Skin of body (tissue), 1 donor: ENCODE measurements at regions not wholly inside any gene's neighbourhood (a gene's known extent, or its start where the extent isn't known, plus 50 kb on each side); places are given as distances from the start of the nearest gene placed in this dataset.

Source experiments
- DNase-seq: peaks from one replicate; lab custom pipeline; 2025; lab: John Stamatoyannopoulos, UW

DNA sequence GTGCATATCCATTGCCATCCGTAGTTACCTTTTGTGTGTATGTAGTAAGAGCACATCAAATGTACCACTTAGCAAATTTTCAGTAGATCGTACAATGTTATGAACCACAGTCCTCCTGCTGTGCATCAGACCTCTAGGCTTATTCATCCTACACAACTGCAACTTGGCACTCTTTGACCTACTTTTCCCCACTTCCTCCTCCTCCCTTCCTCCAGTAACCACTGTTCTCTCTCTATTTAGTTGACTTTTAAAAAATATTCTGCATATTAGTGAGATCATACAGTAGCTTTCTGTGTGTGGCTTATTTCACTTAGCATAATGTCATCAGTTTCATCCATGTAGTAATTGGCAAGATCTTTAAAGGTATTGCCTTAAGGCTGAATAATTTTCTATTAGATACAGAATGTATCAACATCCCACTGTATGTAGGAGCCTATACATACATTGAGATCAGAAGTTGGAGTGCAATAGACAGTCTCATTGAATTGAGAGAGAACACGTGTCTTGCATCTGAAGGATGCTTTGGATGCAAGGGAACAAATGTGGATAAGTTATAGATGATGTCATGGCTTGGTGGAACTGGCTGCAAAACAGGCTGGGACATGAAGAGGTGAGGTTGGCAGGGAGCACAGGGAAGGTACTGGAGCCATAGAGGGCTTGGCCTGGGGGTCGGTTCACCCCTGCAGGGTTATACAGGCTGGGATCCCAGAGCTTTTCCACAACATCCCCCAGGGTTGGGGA is 83.0 kb upstream of the FAM180A start:
- no peak for DNase-seq

DNA sequence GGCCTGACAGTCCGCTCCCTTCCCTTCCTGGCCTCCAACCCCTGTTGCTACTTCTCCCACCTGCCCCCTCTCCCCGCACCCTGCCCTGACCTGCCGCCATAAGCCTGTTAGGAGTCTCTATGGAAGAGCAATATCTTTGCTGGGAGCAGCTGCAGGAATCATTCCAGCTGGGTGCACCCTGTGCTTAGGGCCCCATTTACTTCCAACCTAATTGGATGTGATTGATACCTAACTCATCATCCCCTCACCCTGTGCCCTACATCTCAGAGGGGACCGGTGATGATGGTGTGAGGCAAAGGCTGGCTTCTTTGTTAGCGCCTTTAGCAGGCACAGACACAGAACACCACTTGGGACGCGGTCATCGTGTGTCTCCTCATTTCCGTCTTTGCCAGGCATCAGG is 80.0 kb upstream of the FAM180A start:
- DNase-seq = no peak

DNA sequence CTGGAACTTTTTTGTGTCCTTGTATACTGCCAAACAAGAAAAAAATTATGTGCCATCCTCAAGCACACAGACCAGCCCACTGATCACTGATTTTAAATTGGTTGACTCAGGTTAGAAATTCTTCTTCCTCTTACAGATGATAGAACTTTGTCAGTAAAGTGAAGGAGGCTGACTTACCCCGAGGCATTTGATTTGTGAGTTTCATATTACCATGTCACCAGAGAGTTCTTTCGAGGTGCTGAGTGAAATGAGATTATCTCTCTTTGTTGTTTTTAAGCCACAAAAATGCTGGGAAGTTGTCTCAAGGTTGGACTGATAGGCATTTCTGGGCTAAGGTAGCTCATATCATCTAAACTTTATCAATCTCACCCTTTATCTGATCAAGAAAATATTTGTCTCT is 78.8 kb upstream of the FAM180A start:
- DNase-seq = no peak

DNA sequence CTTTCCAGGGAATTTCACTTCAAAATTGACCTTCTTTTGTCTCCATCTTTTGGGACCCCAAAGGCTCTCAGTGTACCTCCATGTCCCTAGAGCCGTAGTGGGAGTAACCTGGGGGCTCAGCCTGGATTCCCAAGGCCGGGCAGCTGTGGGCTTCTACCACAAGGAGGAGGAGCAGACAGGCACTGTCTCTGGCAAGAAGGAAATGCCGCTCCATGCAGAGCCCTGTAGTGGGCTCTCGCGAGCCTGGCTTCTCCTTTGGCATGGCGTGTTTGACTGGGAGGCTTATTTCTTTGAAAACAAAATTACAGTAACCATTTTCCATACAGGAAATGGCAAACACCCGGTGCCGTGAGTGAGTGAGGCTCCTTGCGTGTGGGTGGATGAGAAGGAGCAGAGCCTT is 76.8 kb upstream of the FAM180A start:
- no peak for DNase-seq

DNA sequence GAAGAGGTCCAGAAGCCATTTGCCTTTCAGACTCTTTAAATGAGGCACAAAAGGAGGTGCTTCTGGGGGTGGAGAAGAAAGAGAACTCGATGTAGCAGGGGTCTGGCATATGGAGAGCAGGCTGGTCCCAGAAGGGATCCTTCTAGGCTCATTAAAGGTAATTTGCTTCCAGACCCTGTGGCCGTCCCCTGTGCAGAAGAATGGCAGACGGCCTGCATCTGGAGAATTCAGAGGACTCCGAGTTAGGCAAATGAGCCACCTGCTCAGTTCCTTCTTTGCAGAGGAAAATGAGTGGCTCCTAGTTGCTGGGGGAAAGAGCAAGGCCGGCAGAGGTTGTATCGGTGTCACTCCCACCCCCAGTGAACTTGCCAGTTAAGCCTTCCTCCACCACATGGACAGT is 73.8 kb upstream of the FAM180A start:
- no peak for DNase-seq

DNA sequence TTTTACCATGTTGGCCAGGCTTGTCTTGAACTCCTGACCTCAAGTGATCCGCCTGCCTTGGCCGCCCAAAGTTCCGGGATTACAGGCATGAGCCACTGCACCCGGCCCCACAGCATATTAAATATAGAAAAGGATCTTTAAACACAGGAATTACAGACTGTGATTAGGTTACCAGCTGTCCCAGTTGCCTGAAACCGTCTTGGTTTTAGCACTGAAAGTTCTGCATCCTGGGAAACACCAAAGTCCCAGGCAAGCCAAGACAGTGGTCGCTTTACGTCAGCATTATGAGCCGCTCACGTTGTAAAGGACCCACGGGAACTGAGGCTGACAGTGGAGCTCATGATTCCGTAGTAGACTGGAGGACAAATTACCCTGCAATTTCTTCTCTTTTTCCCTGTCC is 69.0 kb upstream of the FAM180A start:
- DNase-seq = no peak

DNA sequence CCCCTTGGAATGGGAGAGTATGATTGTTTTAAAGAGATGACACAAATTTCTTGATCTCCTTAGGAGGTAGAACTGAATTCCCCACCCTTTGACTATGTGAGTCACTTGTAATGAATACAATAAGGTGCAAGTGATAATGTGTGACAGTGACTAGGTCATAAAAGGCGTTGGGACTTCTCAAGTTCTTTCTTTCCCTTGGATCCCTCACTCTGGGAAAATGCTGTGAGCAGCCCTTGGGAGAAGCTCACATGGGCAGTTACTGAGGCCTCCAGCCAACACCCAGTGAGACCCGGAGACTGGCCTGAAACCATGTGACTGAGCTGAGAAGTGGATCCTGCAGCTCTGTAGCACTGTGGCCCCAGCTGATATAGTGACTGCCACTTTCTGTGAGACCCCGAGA is 66.4 kb upstream of the FAM180A start:
- no peak for DNase-seq

DNA sequence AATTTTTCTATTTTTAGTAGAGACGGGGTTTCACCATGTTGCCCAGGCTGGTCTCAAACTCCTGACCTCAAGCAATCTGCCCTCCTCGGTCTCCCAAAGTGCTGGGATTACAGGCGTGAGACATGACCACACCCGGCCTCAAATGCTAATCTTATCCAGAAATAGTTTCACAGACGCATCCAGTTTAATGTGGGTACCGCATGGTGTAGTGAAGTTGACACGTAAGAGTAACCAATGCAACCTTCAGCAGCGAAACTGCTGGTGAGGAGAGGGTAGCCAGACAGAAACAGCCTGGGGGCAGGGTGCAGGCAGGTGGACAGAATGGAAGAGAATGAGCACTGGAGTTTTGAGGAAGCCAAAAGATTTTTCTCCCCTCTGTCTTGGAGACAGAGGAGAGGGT is 63.5 kb upstream of the FAM180A start:
- DNase-seq = no peak

DNA sequence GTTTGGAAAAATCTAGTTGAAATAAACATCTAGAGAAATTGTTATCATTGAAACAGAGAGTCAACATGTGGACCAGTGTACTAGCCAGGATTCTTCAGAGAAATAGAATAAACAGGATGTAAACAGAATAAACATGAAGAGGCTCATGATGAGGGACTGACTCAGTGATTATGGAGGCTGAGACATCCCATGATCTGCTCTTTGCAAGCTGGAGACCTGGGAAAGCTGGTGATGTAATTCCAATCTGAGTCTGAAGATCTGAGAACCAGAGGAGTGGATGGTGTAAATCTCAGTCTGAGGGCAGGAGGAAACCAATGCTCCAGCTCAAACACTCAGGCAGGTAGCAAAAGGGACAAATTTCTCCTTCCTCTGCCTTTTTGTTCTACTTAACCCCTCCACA is 62.9 kb upstream of the FAM180A start:
- DNase-seq = no peak

DNA sequence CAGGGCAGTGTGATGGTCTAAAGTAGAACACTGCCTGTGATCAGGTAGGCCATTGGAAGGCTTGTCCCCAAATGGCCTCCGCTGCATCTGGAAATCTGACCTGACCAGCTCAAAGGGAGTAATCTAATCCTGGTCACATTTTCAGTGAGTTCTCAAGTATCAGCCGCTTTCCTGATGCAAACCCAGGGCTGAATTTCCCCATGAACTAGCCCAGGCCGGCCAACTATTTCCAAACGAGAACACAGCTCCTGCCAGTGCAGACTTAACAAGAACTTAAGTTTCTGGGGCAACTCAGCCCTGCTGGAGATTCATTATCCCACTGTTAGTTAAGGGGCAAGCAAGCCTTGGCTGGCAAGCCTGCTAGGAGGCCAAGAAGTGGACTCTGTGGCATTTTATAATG is 59.6 kb upstream of the FAM180A start:
- no peak for DNase-seq

DNA sequence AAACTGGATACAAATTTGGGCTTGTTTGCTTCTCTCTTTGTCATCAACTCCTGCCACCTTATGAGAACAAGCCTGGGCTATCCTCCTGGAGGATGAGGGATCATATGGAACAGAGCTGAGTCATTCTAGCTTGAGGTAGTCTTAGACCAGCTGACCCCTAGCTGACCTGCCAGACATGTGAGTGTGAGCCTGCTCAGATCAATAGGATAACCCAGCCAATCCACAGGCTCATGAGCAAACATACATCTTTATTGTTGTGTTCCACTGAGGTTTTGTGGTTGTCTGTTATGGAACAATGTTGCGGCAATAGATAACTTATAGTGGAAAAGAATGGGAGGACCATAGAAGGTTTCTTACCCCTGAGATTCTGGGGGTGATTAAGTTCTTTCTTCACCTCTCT is 54.5 kb upstream of the FAM180A start:
- DNase-seq = no peak

DNA sequence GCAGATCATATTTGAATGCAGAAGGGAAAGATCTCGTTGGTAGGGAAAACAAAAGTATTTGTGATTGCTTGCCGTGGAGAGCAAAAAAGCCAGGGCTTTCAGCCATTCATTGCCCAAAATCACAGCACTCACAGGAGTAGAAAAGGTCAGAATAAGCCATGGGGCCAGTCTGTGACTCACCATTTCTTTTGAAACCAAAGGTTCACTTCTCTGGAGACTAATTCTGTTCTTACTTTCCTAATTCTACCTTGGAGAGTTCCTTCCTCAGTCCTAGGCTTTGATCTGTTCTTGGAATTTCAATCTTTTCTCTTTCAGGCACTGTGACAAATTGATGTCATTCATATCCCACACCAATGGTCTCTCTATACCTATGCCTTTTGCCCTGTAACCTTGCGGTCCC is 54.1 kb upstream of the FAM180A start:
- no peak for DNase-seq

DNA sequence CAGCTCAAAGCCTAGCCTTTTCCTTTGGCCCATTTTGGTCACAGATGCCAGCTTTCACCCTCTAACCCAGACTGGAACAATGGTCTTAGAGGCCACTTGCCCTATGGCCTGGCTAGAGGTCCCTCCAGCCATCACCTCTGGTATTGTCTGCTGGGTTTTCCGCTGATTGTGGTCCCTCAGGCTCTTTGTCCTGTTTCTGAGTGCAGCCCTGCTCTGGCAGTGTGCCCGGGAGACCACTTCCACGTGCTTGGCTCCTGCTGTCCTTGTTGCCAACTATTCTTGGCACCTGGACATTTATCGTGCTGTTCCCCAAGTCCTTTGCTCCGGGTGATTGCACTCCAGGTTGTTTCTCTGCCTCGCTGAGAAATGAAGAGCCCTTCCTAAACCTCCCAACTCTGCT is 53.3 kb upstream of the FAM180A start:
- DNase-seq = no peak

DNA sequence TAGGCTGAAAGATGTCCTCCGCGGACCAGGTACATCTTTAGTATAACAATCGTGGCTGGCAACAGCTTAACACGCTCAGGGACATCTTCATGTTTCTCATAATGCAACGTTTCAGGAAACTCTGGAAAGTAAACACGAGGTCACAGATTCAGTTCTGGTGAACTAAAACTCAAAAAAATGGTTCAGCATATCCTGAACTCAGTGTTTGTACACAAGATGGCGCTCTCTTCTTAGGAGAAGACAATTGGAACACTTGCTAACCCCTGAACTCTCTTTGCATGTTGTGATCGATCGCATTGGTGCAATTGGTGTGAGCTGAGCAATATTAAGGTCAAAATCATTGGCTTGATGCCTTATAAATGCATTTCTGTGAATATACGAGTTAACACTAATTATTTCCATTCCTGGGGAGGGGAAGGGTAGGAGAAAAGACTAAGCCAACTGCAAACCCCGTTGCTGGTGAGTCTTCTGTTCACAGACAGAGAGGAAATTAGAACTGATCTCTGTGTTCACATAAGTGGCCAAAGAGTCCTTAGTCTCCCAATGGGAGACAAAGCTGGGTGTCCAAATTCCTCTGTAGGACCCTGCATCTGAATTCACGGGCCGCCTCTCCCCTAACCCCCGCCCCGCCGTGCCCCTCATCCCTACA is 52.6 kb upstream of the FAM180A start:
- DNase-seq = peak; percentile 46

DNA sequence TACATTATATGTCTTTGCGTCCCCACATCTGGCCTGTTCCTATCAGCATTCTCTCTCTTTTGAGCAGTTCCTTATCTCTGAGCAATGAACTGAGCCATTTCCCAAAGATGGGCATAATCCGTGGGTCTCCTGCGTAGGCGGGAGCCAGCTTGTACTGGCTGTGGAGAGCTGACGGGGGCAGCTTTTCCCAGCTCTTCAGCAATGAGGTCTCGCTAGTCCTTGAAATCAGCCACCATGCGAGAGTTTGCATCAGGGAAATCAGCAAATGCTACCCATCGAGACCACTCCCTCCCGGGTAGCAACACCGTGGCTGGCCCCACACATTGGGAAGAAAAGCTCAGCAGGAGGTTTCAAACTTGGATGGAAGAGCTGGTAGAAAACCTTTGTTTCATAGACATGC is 51.9 kb upstream of the FAM180A start:
- DNase-seq = no peak

DNA sequence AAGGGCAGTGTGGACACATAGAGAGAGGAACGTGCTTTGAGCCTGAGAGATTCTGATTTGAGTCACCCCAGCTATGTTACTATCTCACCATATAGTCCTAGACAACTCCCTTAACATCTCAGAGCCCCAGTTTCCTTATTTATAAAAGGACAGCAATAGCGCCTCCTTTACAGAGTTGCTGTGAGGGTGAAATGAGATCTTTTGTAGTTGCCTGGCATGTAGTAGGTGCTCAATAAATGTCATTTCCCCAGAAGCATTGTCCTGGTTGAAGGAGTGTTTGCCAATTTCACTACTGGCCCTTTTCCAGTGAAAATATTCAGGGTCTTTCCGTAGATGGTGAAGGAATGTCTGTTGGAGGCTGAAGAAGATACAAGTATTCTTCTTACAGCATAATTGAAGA is 51.3 kb upstream of the FAM180A start:
- DNase-seq = no peak
